H9 (cell line): ENCODE measurements at regions not wholly inside any gene's neighbourhood (a gene's known extent, or its start where the extent isn't known, plus 50 kb on each side); places are given as distances from the start of the nearest gene placed in this dataset.

Source experiments
- DNase-seq: peaks from one replicate; pipeline ENCODE4 v3.0.0-alpha.2; 2017
- H2AFZ ChIP-seq: one replicate; pipeline ENCODE4 v1.6.1; 2013; ENCODE audit warnings: mild to moderate bottlenecking, low read length, control low read depth, moderate library complexity
- H2AK5ac ChIP-seq: 2 replicates; pipeline ENCODE4 v1.6.1; 2013; ENCODE audit warnings: low read length, control low read depth, mixed read lengths; ENCODE audit not compliant: insufficient read length
- H2BK120ac ChIP-seq: one replicate; pipeline ENCODE4 v1.6.1; 2013; ENCODE audit warnings: low read depth, mild to moderate bottlenecking, low read length, control low read depth, inconsistent platforms; ENCODE audit not compliant: poor library complexity, severe bottlenecking
- H2BK12ac ChIP-seq: 2 replicates; pipeline ENCODE4 v1.6.1; 2013; ENCODE audit warnings: low read length, control low read depth, mixed read lengths, low read depth; ENCODE audit not compliant: insufficient read length
- H2BK15ac ChIP-seq: 2 replicates; pipeline ENCODE4 v1.6.1; 2013; ENCODE audit warnings: low read depth, low read length, control low read depth
- H2BK20ac ChIP-seq: one replicate; pipeline ENCODE4 v1.6.1; 2013; ENCODE audit warnings: low read depth, mild to moderate bottlenecking, low read length, control low read depth, inconsistent platforms; ENCODE audit not compliant: poor library complexity, severe bottlenecking
- H2BK5ac ChIP-seq: 2 replicates; pipeline ENCODE4 v1.6.1; 2013; ENCODE audit warnings: low read length, control low read depth, mixed read lengths; ENCODE audit not compliant: insufficient read length
- H3K14ac ChIP-seq: 2 replicates; pipeline ENCODE4 v1.6.1; 2013; ENCODE audit warnings: low read length, control low read depth; ENCODE audit not compliant: insufficient read depth
- H3K18ac ChIP-seq: 2 replicates; pipeline ENCODE4 v1.6.1; 2013; ENCODE audit warnings: low read depth, mild to moderate bottlenecking, mixed read lengths, low read length, control low read depth; ENCODE audit not compliant: insufficient read length
- H3K23ac ChIP-seq: 2 replicates; pipeline ENCODE4 v1.6.1; 2013; ENCODE audit warnings: low read length, control low read depth, mixed read lengths, low read depth; ENCODE audit not compliant: insufficient read length
- H3K23me2 ChIP-seq: 2 replicates; pipeline ENCODE4 v1.6.1; 2013; ENCODE audit warnings: low read depth, mild to moderate bottlenecking, mixed read lengths, low read length, control low read depth; ENCODE audit not compliant: insufficient read length, poor library complexity, severe bottlenecking
- H3K27ac ChIP-seq: 2 replicates; pipeline ENCODE4 v1.5.1; 2013; ENCODE audit warnings: low read length, control low read depth, mixed read lengths, low read depth; ENCODE audit not compliant: insufficient read length
- H3K27me3 ChIP-seq: 2 replicates; pipeline ENCODE4 v1.6.1; 2013; ENCODE audit warnings: low read length, control low read depth, inconsistent platforms; ENCODE audit not compliant: insufficient read depth
- H3K4ac ChIP-seq: 2 replicates; pipeline ENCODE4 v1.6.1; 2013; ENCODE audit warnings: low read depth, mild to moderate bottlenecking, control low read depth, inconsistent platforms, low read length, moderate library complexity
- H3K4me1 ChIP-seq: 2 replicates; pipeline ENCODE4 v1.6.1; 2013; ENCODE audit warnings: low read length, control low read depth, inconsistent platforms; ENCODE audit not compliant: insufficient read depth
- H3K4me2 ChIP-seq: 2 replicates; pipeline ENCODE4 v1.6.1; 2013; ENCODE audit warnings: low read length, control low read depth, mixed read lengths; ENCODE audit not compliant: insufficient read length, insufficient read depth
- H3K56ac ChIP-seq: 2 replicates; pipeline ENCODE4 v1.6.1; 2013; ENCODE audit warnings: low read depth, mild to moderate bottlenecking, mixed read lengths, low read length, control low read depth; ENCODE audit not compliant: insufficient read length
- H3K79me1 ChIP-seq: 2 replicates; pipeline ENCODE4 v1.6.1; 2013; ENCODE audit warnings: low read depth, mild to moderate bottlenecking, moderate library complexity, low read length, control low read depth, inconsistent platforms; ENCODE audit not compliant: insufficient read depth, poor library complexity, severe bottlenecking
- H3K79me2 ChIP-seq: 2 replicates; pipeline ENCODE4 v1.6.1; 2013; ENCODE audit warnings: low read length, control low read depth, inconsistent platforms; ENCODE audit not compliant: insufficient read depth
- H3K9ac ChIP-seq: 2 replicates; pipeline ENCODE4 v1.6.1; 2013; ENCODE audit warnings: low read length, control low read depth, mixed read lengths; ENCODE audit not compliant: insufficient read length; ENCODE audit errors: extremely low read depth
- H3K9me3 ChIP-seq: one replicate; pipeline ENCODE4 v1.6.1; 2013; ENCODE audit warnings: low read depth, low read length, inconsistent platforms; ENCODE audit not compliant: control insufficient read depth
- H3T11ph ChIP-seq: one replicate; pipeline ENCODE4 v1.6.1; 2013; ENCODE audit warnings: mild to moderate bottlenecking, low read length, control low read depth, inconsistent platforms
- H4K20me1 ChIP-seq: one replicate; pipeline ENCODE4 v1.6.1; 2013; ENCODE audit not compliant: control insufficient read depth, insufficient read length, insufficient read depth
- H4K5ac ChIP-seq: 2 replicates; pipeline ENCODE4 v1.6.1; 2013; ENCODE audit warnings: low read depth, mild to moderate bottlenecking, mixed read lengths, low read length, control low read depth; ENCODE audit not compliant: insufficient read length
- H4K8ac ChIP-seq: replicated peaks from 2 replicates; pipeline ENCODE4 v1.6.1; 2013; ENCODE audit warnings: low read length, control low read depth, mixed read lengths, low read depth; ENCODE audit not compliant: insufficient read length
- H4K91ac ChIP-seq: 2 replicates; pipeline ENCODE4 v1.6.1; 2013; ENCODE audit warnings: low read depth, mild to moderate bottlenecking, moderate library complexity, mixed read lengths, low read length, control low read depth; ENCODE audit not compliant: insufficient read length
- H3K27ac Mint-ChIP-seq, 3 experiments: 2 replicates in 2 of 3; 3 replicates in 1 of 3; pipeline ENCODE4 v1.8.0; 2020 to 2021; ENCODE audit warnings: mixed read lengths in 3 of 3, mild to moderate bottlenecking in 1 of 3, moderate library complexity in 1 of 3
- H3K27me3 Mint-ChIP-seq: 2 replicates; pipeline ENCODE4 v1.8.0; 2021; ENCODE audit warnings: low read depth, mild to moderate bottlenecking, moderate library complexity, mixed read lengths
- H3K36me3 Mint-ChIP-seq, 3 experiments: 2 replicates in 2 of 3; 3 replicates in 1 of 3; pipeline ENCODE4 v1.8.0; 2020 to 2021; ENCODE audit warnings: low read depth in 3 of 3, mixed read lengths in 3 of 3; ENCODE audit not compliant: insufficient read depth in 1 of 3
- H3K4me1 Mint-ChIP-seq, 2 experiments: 2 replicates each; pipeline ENCODE4 v1.8.0; 2020; ENCODE audit warnings: mixed read lengths in 2 of 2
- H3K4me3 Mint-ChIP-seq, 2 experiments: 2 replicates in 1 of 2; 3 replicates in 1 of 2; pipeline ENCODE4 v1.8.0; 2020 to 2021; ENCODE audit warnings: mild to moderate bottlenecking in 2 of 2, mixed read lengths in 2 of 2, moderate library complexity in 1 of 2
- H3K9me3 Mint-ChIP-seq, 2 experiments: 2 replicates in 1 of 2; 3 replicates in 1 of 2; pipeline ENCODE4 v1.8.0; 2020; ENCODE audit warnings: mild to moderate bottlenecking in 2 of 2, mixed read lengths in 2 of 2, moderate library complexity in 1 of 2
- WGBS: extraction: QIAGEN DNeasy Blood & Tissue Kit; methylation state at CpG from one replicate; pipeline ENCODE4 v1.1.7; 2013; ENCODE audit warnings: missing lambda C conversion rate, low lambda C conversion rate, mixed read lengths; ENCODE audit not compliant: insufficient read length; ENCODE audit errors: extremely low coverage; 5-methylcytosine and 5-hydroxymethylcytosine counted together
- TF ChIP-seq, protein P1 (sequence below): fragments of 200-600 bp; sonication (generic); conservative IDR thresholded peaks from 3 replicates; pipeline ENCODE4 v1.8.0; 2021; ENCODE audit warnings: antibody characterized with exemption, mild to moderate bottlenecking

- Histone ChIP-seq H3K9me3 (no peaks in the 10 kb centered on the region), H4K5ac (no peak overlapping the region), H3T11ph (no peak overlapping the region), H2BK12ac (no peak overlapping the region), H3K4me1 (no peaks in the 10 kb centered on the region), H2AFZ (no peak overlapping the region), H3K23me2 (no peaks in the 10 kb centered on the region), H3K4ac (no peak overlapping the region), H4K91ac (no peak overlapping the region), H3K14ac (no peak overlapping the region), H2BK5ac (no peak overlapping the region), H3K27ac (no peak overlapping the region), H4K8ac (no peak overlapping the region), H3K23ac (no peak overlapping the region), H3K79me2 (no peaks in the 10 kb centered on the region), H3K56ac (no peak overlapping the region), H3K9ac (no peak overlapping the region), H4K20me1 (no peaks in the 10 kb centered on the region), H3K18ac (no peak overlapping the region), H2AK5ac (no peak overlapping the region), H3K27me3 (no peaks in the 10 kb centered on the region), H2BK15ac (no peak overlapping the region), H2BK120ac (no peak overlapping the region), H3K79me1 (no peaks in the 10 kb centered on the region), H3K4me2 (no peak overlapping the region), H2BK20ac (no peak overlapping the region)
- no peaks in the 10 kb centered on the region; the same call in 1 of the 2 replicates for H3K27me3 Mint-ChIP-seq
- peaks cover 6 to 9% of the 10 kb centered on the region in 2 experiments; a peak in 3 of 5 replicates for H3K9me3 Mint-ChIP-seq
- no peak overlapping the region for H3K27ac Mint-ChIP-seq
- no CpG with 5 or more reads among the region's 4 CpGs for WGBS
- no peak for DNase-seq
- TF ChIP-seq, protein P1, sequence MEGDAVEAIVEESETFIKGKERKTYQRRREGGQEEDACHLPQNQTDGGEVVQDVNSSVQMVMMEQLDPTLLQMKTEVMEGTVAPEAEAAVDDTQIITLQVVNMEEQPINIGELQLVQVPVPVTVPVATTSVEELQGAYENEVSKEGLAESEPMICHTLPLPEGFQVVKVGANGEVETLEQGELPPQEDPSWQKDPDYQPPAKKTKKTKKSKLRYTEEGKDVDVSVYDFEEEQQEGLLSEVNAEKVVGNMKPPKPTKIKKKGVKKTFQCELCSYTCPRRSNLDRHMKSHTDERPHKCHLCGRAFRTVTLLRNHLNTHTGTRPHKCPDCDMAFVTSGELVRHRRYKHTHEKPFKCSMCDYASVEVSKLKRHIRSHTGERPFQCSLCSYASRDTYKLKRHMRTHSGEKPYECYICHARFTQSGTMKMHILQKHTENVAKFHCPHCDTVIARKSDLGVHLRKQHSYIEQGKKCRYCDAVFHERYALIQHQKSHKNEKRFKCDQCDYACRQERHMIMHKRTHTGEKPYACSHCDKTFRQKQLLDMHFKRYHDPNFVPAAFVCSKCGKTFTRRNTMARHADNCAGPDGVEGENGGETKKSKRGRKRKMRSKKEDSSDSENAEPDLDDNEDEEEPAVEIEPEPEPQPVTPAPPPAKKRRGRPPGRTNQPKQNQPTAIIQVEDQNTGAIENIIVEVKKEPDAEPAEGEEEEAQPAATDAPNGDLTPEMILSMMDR: no peak
- H3K36me3 Mint-ChIP-seq: peaks cover 0 to 4% (median 0%) of the 10 kb centered on the region in 3 experiments; a peak in 4 of 7 replicates
- H3K4me3 Mint-ChIP-seq: no peak overlapping the region
- H3K4me1 Mint-ChIP-seq: no peaks in the 10 kb centered on the region
These were observed 89.0 kb upstream of the CD44 start for GRCh38 chr11:35049859-35050531.
